Stimulated activated naive CD8-positive, alpha-beta T cell treated with anti-CD3 and anti-CD28 coated beads, Interleukin-15, Interleukin-2, amounts not matched to agents 100 ng/mL and 50 ng/mL, for 24 hours (primary cell): ENCODE measurements at regions not wholly inside any gene's neighbourhood (a gene's known extent, or its start where the extent isn't known, plus 50 kb on each side); places are given as distances from the start of the nearest gene placed in this dataset.
"Not testable (repeated sequence)": the region's sequence is repeated elsewhere in the genome, so short reads cannot be mapped to it uniquely, and the experiment has no call there.

ENCODE experiments used
- H3K27ac Mint-ChIP-seq: one replicate; pipeline ENCODE4 v1.8.0; 2021; ENCODE audit warnings: mild to moderate bottlenecking, mixed read lengths
- H3K27me3 Mint-ChIP-seq: one replicate; pipeline ENCODE4 v1.8.0; 2021; ENCODE audit warnings: mixed read lengths
- H3K36me3 Mint-ChIP-seq: one replicate; pipeline ENCODE4 v1.8.0; 2021; ENCODE audit warnings: low read depth, mixed read lengths
- H3K4me1 Mint-ChIP-seq: one replicate; pipeline ENCODE4 v1.8.0; 2021; ENCODE audit warnings: low read depth, mixed read lengths
- H3K4me3 Mint-ChIP-seq: one replicate; pipeline ENCODE4 v1.8.0; 2021; ENCODE audit warnings: mild to moderate bottlenecking, mixed read lengths
- H3K9me3 Mint-ChIP-seq: one replicate; pipeline ENCODE4 v1.8.0; 2021; ENCODE audit warnings: mixed read lengths

DNA sequence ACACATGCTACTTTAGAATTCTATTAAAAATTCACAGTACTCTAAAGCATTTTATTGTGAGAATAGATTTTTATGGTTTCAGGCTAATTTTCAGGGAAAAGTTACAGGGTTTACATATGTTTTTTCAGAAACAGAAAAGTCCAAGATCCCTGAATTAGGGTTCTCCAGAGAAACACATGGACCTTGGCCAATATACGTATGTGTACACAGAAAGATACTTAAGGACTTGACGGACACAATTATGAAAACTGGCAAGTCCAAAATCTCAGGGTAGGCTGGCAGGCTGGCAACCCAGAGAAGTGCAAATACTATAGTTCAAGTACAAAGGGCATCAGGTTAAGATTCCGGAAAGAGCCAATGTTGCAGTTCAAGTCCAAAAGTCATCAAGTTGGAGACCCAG is 1897.8 kb upstream of the PCDH10 start:
- Mint-ChIP-seq H3K9me3 (peaks cover 3% of the 10 kb centered on the region), H3K36me3 (no peaks in the 10 kb centered on the region), H3K4me1 (no peaks in the 10 kb centered on the region), H3K27me3 (no peaks in the 10 kb centered on the region), H3K4me3 (no peak overlapping the region), H3K27ac (no peak overlapping the region)

DNA sequence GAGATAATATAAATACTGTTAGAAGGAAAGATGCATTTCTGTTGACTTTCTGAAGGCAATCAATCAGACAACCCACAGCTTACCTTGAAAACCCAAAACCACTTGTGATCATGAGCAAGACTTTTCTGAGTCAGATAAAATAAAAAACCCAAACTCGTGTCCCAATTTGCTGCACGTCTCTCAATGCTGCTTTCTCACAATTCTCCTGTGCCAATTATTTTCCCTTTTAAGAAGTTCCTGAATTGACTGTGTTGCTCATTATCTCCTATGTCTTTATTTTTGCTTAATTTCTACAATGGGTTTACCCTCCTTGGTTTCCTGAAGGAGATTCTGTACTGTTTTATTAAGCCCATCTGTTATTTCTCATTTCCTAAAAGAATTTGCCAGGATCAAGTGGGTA is 1891.9 kb upstream of the PCDH10 start:
- Mint-ChIP-seq H3K27ac (no peak overlapping the region), H3K4me3 (no peak overlapping the region), H3K36me3 (no peaks in the 10 kb centered on the region), H3K9me3 (peaks cover 3% of the 10 kb centered on the region), H3K27me3 (no peaks in the 10 kb centered on the region), H3K4me1 (no peaks in the 10 kb centered on the region)

DNA sequence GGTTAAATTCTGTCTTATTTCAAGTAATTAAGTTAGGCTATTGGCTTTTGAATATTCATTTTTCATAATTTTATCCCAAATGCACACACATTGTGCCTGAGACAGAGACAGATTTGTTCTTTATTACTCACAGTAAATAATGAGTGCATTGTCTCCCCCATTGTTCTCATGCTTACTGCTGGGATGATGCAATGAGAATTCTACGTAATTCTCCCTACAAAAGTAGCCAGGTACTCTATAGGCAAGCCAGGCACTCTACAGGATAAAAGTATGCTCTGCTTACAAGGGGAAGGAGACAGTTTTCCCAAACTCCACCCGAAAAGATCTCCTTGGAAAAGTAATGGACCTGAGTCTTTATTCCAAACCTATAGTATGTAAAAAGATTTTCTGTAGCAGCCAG is 1890.7 kb upstream of the PCDH10 start:
- no peaks in the 10 kb centered on the region for H3K27me3 Mint-ChIP-seq
- no peaks in the 10 kb centered on the region for H3K36me3 Mint-ChIP-seq
- H3K27ac Mint-ChIP-seq: no peak overlapping the region
- H3K4me3 Mint-ChIP-seq: no peak overlapping the region
- H3K9me3 Mint-ChIP-seq: peaks cover 3% of the 10 kb centered on the region
- H3K4me1 Mint-ChIP-seq: no peaks in the 10 kb centered on the region

DNA sequence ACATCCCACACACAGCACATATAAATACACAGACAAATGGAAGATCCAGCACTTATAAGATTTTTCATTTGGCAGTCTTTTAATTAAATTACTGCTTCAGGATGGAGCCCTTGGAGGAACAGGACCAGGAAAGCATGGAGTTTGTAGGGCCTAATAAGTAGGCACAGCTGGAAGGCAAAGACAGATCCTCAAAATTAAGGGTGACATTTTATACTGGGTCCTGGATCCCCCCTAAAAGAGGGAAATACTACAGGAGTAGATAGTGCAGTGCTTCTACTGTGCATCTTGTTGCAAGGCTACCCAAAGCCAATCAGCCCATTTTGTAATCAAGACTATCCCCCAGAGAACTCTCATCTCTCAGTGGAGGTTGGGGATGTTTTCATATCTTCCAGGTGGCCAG is 1860.7 kb upstream of the PCDH10 start:
- Mint-ChIP-seq H3K27me3 (no peaks in the 10 kb centered on the region), H3K27ac (no peak overlapping the region), H3K4me1 (no peaks in the 10 kb centered on the region), H3K4me3 (no peak overlapping the region), H3K36me3 (no peaks in the 10 kb centered on the region), H3K9me3 (peaks cover 18% of the 10 kb centered on the region)

DNA sequence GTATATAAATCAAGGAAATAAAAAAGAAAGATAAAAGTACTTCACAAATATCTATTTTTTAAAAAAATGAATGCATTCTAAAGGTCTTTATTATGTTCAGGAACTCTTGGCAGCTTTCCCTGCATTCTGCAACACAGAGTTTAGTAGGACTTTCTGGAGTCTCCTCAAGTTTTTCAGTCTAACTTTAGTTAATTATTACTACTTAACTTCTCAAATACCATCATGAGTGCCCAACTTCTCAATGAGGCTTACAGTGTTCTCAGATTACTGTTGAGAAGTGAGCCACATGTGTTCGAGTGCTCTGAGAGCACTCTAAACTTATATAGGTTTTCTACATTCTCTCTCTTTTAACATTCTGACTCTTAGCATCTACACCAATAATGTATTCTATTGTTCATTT is 1852.9 kb upstream of the PCDH10 start:
- no peaks in the 10 kb centered on the region for H3K4me1 Mint-ChIP-seq
- no peaks in the 10 kb centered on the region for H3K36me3 Mint-ChIP-seq
- H3K9me3 Mint-ChIP-seq: peaks cover 3% of the 10 kb centered on the region
- no peaks in the 10 kb centered on the region for H3K27me3 Mint-ChIP-seq
- no peak overlapping the region for H3K4me3 Mint-ChIP-seq
- H3K27ac Mint-ChIP-seq: no peak overlapping the region

DNA sequence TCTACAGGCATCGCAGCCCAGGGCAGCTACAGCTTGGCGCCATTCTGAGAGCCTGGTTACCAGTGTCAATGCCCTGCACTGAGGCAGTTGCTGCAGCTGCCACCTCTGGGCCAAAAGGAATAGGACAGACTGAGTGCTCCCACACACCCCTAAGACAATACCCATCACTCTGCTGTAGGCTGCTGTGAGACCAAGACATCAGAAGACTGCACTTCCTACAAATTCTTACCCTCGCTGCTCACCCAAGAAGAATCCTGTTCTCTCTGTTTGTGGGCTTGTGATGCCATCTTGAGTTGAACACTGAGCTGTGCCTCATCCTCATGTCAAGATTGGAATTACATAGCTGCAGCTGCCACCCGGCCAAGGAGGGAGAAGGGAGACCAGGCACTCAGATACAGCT is 1847.0 kb upstream of the PCDH10 start:
- Mint-ChIP-seq H3K4me3 (no peak overlapping the region), H3K36me3 (no peaks in the 10 kb centered on the region), H3K4me1 (no peaks in the 10 kb centered on the region), H3K27me3 (no peaks in the 10 kb centered on the region), H3K27ac (no peak overlapping the region), H3K9me3 (peaks cover 4% of the 10 kb centered on the region)

DNA sequence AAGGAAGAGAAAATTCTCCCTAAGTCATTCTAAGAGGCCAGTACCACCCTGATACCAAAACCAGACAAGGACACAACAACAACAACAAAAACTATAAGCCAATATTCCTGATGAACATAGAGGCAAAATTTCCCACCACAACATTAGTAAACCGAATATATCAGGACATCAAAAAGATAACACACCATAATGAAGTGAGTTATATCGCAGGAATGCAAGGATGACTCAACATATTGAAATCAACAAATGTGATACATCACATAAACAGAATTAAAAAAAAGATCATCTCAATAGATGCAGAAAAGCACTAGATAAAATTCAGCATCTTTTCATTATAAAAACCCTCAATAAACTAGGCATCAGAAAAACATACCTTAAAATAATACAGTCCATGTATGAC is 1844.4 kb upstream of the PCDH10 start:
- Mint-ChIP-seq H3K9me3 (peaks cover 4% of the 10 kb centered on the region), H3K4me1 (no peaks in the 10 kb centered on the region), H3K27ac (no peak overlapping the region), H3K27me3 (no peaks in the 10 kb centered on the region), H3K4me3 (no peak overlapping the region), H3K36me3 (no peaks in the 10 kb centered on the region)

DNA sequence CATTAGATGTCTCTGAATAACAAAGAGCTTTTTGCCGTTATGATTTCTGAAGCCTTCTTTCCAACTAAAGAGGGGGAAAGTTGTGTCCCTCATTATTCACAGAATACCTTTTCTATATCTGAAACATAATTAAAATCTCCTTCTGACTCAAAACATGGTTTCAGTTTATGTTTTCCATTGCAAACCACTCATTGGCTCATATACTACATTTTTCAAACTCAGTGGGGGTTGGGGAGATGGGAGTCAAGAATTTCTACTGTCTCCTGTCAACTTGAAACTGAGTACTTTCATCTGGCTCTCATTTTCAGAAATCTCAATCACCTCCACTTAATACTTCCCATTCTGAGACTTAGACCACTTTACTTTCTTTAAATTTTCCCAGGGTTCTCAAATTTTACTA is 1839.5 kb upstream of the PCDH10 start:
- Mint-ChIP-seq H3K27ac (no peak overlapping the region), H3K27me3 (no peaks in the 10 kb centered on the region), H3K4me1 (no peaks in the 10 kb centered on the region), H3K4me3 (no peak overlapping the region), H3K36me3 (no peaks in the 10 kb centered on the region), H3K9me3 (peaks cover 6% of the 10 kb centered on the region)

DNA sequence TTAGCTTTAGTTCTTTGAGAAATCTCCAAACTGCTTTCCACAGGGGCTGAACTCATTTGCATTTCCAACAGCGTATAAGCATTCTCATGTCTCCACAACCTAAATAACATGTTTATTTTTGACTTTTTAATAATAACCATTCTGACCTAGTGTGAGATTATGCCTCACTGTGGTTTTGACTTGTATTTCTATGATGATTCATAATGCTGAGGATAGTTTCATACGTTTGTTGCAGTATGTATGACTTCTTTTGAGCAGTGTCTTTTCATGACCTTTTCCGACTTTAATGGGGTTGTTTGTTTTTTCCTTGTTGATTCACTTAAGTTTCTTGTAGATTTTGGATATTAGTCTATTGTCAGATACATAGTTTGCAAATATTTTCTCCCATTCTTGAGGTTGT is 1833.0 kb upstream of the PCDH10 start:
- Mint-ChIP-seq H3K27me3 (no peaks in the 10 kb centered on the region), H3K4me1 (no peaks in the 10 kb centered on the region), H3K27ac (no peak overlapping the region), H3K36me3 (no peaks in the 10 kb centered on the region), H3K4me3 (no peak overlapping the region), H3K9me3 (peaks cover 12% of the 10 kb centered on the region)

DNA sequence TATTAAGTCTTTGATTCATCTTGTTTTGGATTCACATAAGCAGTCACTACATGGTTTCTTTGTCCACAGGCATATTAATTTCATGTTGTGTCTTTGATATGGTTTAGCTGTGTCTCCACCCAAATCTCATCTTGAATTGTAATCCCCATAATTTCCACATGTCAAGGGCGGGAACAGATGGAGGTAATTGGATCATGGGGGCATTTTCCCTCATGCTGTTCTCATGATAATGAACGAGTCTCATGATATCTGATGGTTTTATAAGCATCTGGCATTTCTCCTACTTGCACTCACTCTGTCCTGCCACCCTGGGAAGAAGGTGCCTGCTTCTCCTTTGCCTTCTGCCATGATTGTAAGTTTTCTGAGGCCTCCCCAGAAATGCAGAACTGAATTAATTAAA is 1811.2 kb upstream of the PCDH10 start:
- Mint-ChIP-seq H3K4me1 (no peaks in the 10 kb centered on the region), H3K27me3 (no peaks in the 10 kb centered on the region), H3K27ac (no peak overlapping the region), H3K4me3 (no peak overlapping the region), H3K36me3 (no peaks in the 10 kb centered on the region), H3K9me3 (peaks cover 3% of the 10 kb centered on the region)

DNA sequence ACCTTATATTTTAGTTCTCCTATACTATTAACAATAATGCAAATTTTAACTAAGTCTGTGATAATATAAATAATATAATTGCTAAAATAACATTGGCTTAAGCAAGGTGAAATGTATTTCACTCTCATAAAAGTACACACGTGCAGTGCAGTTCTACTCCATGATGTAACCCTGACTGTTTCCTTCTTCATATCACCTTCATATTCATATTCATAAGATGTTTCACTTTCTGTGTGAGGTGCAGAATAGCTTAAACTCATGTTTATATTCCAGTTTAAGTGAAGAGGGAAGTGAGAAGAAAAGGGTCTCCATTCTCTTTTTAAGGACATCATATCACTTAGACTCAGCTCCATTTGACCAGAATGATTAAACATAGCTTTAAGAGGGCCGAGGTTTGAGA is 1810.0 kb upstream of the PCDH10 start:
- H3K27ac Mint-ChIP-seq: no peak overlapping the region
- no peak overlapping the region for H3K4me3 Mint-ChIP-seq
- H3K27me3 Mint-ChIP-seq: no peaks in the 10 kb centered on the region
- no peaks in the 10 kb centered on the region for H3K4me1 Mint-ChIP-seq
- H3K9me3 Mint-ChIP-seq: no peaks in the 10 kb centered on the region
- H3K36me3 Mint-ChIP-seq: no peaks in the 10 kb centered on the region

DNA sequence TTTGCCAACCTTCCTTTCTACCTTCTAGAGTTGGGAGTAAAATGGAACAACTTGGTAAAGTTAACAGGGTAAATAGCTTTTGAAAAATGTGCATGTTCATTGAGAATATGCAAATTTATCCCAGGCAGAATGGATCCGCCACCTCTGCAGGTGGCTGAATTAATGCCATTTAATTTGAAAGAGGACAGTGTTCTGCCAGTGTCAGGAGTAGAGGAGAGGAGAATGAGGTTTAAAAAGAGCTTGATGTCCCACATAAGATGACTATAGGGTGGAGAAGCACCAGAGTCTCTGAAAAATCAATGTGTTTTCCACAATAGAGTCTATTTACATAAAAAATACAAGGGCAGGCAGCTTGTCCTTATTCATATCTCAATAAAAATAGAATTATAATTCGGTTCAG is 1804.3 kb upstream of the PCDH10 start:
- no peaks in the 10 kb centered on the region for H3K27me3 Mint-ChIP-seq
- no peaks in the 10 kb centered on the region for H3K4me1 Mint-ChIP-seq
- H3K27ac Mint-ChIP-seq: no peak overlapping the region
- H3K4me3 Mint-ChIP-seq: no peak overlapping the region
- H3K9me3 Mint-ChIP-seq: peaks cover 3% of the 10 kb centered on the region
- H3K36me3 Mint-ChIP-seq: no peaks in the 10 kb centered on the region

DNA sequence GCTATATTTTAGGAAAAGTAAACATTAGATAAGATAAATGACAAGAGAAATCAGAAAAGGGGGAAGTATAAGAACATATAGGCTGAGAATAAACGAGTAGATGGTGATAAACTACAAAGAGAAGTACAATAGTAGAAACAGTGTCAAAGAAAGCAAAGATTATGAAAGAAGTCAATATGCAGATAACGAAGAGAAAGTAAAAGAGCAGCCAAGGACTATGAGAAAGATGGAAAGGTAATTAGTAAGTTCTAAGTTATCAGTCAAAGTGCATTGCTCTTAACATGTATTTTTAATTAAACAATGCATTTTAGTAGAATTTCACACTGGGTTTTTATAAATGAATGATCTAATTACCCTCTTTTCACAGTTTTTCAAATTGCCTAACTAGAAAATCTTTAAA is 1801.3 kb upstream of the PCDH10 start:
- no peak overlapping the region for H3K27ac Mint-ChIP-seq
- no peaks in the 10 kb centered on the region for H3K4me1 Mint-ChIP-seq
- H3K36me3 Mint-ChIP-seq: no peaks in the 10 kb centered on the region
- no peak overlapping the region for H3K4me3 Mint-ChIP-seq
- H3K9me3 Mint-ChIP-seq: peaks cover 3% of the 10 kb centered on the region
- no peaks in the 10 kb centered on the region for H3K27me3 Mint-ChIP-seq

DNA sequence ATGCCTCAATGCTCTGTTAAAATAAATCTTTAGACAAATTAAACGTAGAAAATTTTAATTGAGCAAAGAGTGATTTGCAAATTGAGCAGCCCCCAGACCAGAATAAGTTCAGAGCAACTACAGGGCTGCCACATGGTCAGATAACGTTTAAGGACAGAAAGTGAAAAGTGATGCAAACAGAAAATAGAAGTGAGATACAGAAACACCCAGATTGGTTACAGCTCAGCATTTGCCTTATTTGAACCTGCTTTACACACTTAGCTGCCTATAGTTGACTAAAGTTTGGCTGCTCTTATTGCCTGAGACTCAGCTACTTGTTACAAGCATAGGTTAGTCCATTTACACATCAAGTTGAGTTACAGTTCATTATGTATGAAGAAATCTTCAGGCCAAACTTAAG is 1800.8 kb upstream of the PCDH10 start:
- peaks cover 3% of the 10 kb centered on the region for H3K9me3 Mint-ChIP-seq
- H3K36me3 Mint-ChIP-seq: no peaks in the 10 kb centered on the region
- no peaks in the 10 kb centered on the region for H3K27me3 Mint-ChIP-seq
- H3K27ac Mint-ChIP-seq: no peak overlapping the region
- no peak overlapping the region for H3K4me3 Mint-ChIP-seq
- H3K4me1 Mint-ChIP-seq: no peaks in the 10 kb centered on the region

DNA sequence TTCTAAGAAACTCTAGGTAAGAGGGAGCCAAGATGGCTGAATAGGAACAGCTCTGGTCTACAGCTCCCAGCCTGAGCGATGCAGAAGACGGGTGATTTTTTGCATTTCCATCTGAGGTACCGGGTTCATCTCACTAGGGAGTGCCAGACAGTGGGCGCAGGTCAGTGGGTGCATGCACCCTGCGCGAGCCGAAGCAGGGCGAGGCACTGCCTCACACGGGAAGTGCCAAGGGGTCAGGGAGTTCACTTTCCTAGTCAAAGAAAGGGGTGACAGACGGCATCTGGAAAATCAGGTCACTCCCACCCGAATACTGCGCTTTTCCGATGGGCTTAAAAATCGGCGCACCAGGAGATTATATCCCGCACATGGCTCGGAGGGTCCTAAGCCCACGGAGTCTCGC is 1796.7 kb upstream of the PCDH10 start:
- H3K9me3 Mint-ChIP-seq, H3K27ac Mint-ChIP-seq, H3K27me3 Mint-ChIP-seq, H3K36me3 Mint-ChIP-seq, H3K4me1 Mint-ChIP-seq, H3K4me3 Mint-ChIP-seq: not testable (repeated sequence)

DNA sequence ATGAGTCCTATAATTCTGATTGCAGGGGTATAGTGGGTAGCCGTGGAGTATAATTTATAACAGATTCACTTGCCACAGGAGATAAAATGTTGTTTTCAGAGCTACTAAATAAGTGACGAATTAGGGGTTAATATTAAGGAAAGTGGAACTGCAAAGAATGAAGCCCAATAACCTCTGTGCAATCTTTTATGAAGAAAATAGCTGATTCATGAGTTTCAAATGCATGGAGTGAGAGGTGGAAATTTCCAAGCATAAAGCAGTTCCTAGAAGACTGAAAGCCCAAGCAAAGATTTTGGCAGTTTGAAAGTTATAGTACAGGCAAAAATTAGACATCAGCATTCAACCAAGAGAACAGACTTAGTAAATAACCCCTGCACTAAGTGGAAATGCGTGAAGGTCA is 1782.4 kb upstream of the PCDH10 start:
- H3K4me3 Mint-ChIP-seq: no peak overlapping the region
- H3K27ac Mint-ChIP-seq: no peak overlapping the region
- H3K9me3 Mint-ChIP-seq: peaks cover 4% of the 10 kb centered on the region
- H3K4me1 Mint-ChIP-seq: no peaks in the 10 kb centered on the region
- no peaks in the 10 kb centered on the region for H3K27me3 Mint-ChIP-seq
- H3K36me3 Mint-ChIP-seq: no peaks in the 10 kb centered on the region

DNA sequence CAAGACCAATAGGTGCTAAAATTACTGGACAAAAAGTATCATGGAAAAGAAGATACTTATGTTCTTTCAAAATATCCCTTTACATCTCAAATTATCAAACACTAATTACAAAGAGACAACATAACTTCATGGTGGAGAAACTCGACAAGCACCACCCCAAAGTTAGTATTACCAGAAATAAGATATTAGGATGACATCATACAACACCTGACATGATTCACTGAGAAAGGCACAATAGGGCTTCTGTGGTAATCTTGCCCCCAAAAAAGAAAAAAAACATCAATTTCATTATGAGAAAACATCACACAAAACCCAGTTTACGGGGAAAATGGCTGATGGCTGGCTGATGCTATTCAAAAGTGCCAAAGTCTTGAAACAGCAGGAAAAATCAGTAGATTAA is 1781.7 kb upstream of the PCDH10 start:
- Mint-ChIP-seq H3K27ac (no peak overlapping the region), H3K4me3 (no peak overlapping the region), H3K9me3 (peaks cover 9% of the 10 kb centered on the region)

More for the DNA sequence above, 1781.7 kb upstream of the PCDH10 start:
- Mint-ChIP-seq H3K36me3 (no peaks in the 10 kb centered on the region), H3K27me3 (no peaks in the 10 kb centered on the region), H3K4me1 (no peaks in the 10 kb centered on the region)
